ENCODE measurements at regions not wholly inside any gene's neighbourhood (a gene's known extent, or its start where the extent isn't known, plus 50 kb on each side); places are given as distances from the start of the nearest gene placed in this dataset.

DNA sequence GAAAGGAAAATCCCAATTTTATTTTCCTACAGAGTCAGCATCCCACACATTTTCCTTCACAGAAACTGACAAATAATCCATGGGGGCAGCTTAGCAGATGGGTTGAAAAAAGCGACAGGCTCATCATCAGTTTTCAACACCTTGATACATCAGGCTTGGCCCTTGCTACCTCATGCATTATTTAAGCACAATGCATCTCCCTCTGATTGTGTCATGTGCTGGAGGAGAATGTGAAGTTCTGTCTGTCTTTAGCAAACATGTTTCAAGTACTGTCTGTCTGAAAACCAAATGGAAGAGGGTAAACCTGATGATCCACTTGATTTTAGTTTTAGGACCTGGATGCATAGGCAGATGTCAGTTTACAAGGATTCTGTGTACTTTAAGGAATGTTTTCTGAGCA is 128.6 kb upstream of the ADAMTS9 start:
- Histone ChIP-seq H3K4me3 (ENCODE audit: low read length) (no peak overlapping the region), H3K27ac (ENCODE audit: low read depth, low read length) (no peak overlapping the region), H3K9ac (ENCODE audit: extremely low read depth, low read length, poor library complexity, severe bottlenecking) (no peak overlapping the region), H3K9me3 (ENCODE audit: control insufficient read depth, low read length) (no peaks in the 10 kb centered on the region), H3K27me3 (ENCODE audit: control insufficient read depth, insufficient read depth, low read length, poor library complexity, severe bottlenecking) (no peaks in the 10 kb centered on the region), H3K36me3 (ENCODE audit: control insufficient read depth, insufficient read depth, low read length) (no peaks in the 10 kb centered on the region), H3K4me1 (ENCODE audit: control insufficient read depth, insufficient read depth, low read length) (peaks cover 11% of the 10 kb centered on the region)
- peaks cover 4% of the 10 kb centered on the region for H3K9me3 Mint-ChIP-seq
- TF ChIP-seq, protein P1, sequence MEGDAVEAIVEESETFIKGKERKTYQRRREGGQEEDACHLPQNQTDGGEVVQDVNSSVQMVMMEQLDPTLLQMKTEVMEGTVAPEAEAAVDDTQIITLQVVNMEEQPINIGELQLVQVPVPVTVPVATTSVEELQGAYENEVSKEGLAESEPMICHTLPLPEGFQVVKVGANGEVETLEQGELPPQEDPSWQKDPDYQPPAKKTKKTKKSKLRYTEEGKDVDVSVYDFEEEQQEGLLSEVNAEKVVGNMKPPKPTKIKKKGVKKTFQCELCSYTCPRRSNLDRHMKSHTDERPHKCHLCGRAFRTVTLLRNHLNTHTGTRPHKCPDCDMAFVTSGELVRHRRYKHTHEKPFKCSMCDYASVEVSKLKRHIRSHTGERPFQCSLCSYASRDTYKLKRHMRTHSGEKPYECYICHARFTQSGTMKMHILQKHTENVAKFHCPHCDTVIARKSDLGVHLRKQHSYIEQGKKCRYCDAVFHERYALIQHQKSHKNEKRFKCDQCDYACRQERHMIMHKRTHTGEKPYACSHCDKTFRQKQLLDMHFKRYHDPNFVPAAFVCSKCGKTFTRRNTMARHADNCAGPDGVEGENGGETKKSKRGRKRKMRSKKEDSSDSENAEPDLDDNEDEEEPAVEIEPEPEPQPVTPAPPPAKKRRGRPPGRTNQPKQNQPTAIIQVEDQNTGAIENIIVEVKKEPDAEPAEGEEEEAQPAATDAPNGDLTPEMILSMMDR (conservative IDR thresholded peaks at IDR 0.05): no peak
- no peak for DNase-seq
- 88% methylated on average over 1 of the region's 1 CpG; no CpG with 5 or more reads in 1 of the 2 experiments for WGBS, 2 experiments (ENCODE audit: insufficient coverage in 1 of 2, insufficient read length in 1 of 2)
- no peak overlapping the region for H3K27ac Mint-ChIP-seq
- H3K27me3 Mint-ChIP-seq (ENCODE audit: insufficient read depth): peaks cover 3% of the 10 kb centered on the region
- H3K36me3 Mint-ChIP-seq (ENCODE audit: low read depth): no peaks in the 10 kb centered on the region
- H3K4me3 Mint-ChIP-seq: no peak overlapping the region
- H3K4me1 Mint-ChIP-seq: peaks cover 35% of the 10 kb centered on the region

DNA sequence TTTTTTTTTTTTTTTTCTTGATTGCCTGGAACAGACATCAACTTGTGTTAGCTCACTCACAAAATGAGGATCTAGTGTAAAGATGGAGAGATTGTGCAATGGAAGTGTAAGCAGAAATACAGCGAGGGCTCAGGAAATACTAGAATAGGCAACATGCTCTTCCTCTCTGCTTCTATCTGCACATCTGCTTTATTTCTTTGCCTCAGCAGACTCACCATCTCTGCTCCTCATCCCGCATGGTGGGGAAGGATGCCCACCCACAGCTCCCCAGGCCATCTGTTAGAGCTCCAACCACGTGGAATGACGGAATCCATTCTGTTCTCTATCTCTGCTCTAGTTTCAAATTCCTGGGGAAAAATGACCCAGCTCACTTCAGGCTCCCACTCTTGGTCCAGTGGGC is 128.0 kb upstream of the ADAMTS9 start:
- TF ChIP-seq, protein P1 (conservative IDR thresholded peaks at IDR 0.05): no peak
- Histone ChIP-seq H3K4me1 (ENCODE audit: control insufficient read depth, insufficient read depth, low read length) (peaks cover 11% of the 10 kb centered on the region), H3K4me3 (ENCODE audit: low read length) (no peak overlapping the region), H3K27ac (ENCODE audit: low read depth, low read length) (no peak overlapping the region), H3K27me3 (ENCODE audit: control insufficient read depth, insufficient read depth, low read length, poor library complexity, severe bottlenecking) (no peaks in the 10 kb centered on the region), H3K9me3 (ENCODE audit: control insufficient read depth, low read length) (no peaks in the 10 kb centered on the region), H3K9ac (ENCODE audit: extremely low read depth, low read length, poor library complexity, severe bottlenecking) (no peak overlapping the region), H3K36me3 (ENCODE audit: control insufficient read depth, insufficient read depth, low read length) (no peaks in the 10 kb centered on the region)
- Mint-ChIP-seq H3K27ac (no peak overlapping the region), H3K27me3 (ENCODE audit: insufficient read depth) (peaks cover 3% of the 10 kb centered on the region), H3K36me3 (ENCODE audit: low read depth) (no peaks in the 10 kb centered on the region), H3K4me3 (no peak overlapping the region), H3K4me1 (peaks cover 35% of the 10 kb centered on the region), H3K9me3 (peaks cover 4% of the 10 kb centered on the region)
- WGBS, 2 experiments (ENCODE audit: insufficient coverage in 1 of 2, insufficient read length in 1 of 2): 83 to 87% methylated on average over 1 to 4 of the region's 4 CpGs
- DNase-seq: no peak

DNA sequence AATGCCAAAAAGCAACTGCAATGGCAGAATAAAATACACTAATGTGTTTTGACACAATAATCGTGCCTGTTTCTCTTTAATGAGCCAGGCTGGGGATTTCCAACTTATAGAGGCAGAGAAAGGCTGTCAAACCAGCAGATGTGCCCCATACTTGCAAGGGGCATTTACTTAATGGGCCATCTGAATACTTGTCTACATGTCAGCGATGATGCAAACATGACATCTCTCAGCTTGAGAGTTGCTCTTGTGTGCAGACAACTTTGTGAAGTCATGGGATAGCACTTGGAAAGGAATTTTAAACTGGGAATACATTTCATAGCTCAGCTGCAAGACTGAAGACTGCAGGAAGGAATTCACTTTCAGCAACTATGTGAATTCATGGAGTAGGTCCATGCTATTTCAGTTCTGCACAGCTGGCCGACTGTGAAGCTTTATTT is 127.4 kb upstream of the ADAMTS9 start:
- no peak overlapping the region for H3K4me3 Mint-ChIP-seq
- WGBS, 2 experiments (ENCODE audit: insufficient coverage in 1 of 2, insufficient read length in 1 of 2): 87 to 92% methylated on average over 3 of the region's 3 CpGs
- TF ChIP-seq, protein P1 (conservative IDR thresholded peaks at IDR 0.05): no peak

More for the DNA sequence above, 127.4 kb upstream of the ADAMTS9 start:
- Mint-ChIP-seq H3K4me1 (peaks cover 35% of the 10 kb centered on the region), H3K36me3 (ENCODE audit: low read depth) (no peaks in the 10 kb centered on the region), H3K27ac (no peak overlapping the region), H3K27me3 (ENCODE audit: insufficient read depth) (peaks cover 3% of the 10 kb centered on the region), H3K9me3 (peaks cover 4% of the 10 kb centered on the region)
- Histone ChIP-seq H3K4me1 (ENCODE audit: control insufficient read depth, insufficient read depth, low read length) (peaks cover 11% of the 10 kb centered on the region), H3K36me3 (ENCODE audit: control insufficient read depth, insufficient read depth, low read length) (no peaks in the 10 kb centered on the region), H3K9me3 (ENCODE audit: control insufficient read depth, low read length) (no peaks in the 10 kb centered on the region), H3K4me3 (ENCODE audit: low read length) (no peak overlapping the region), H3K27ac (ENCODE audit: low read depth, low read length) (peak overlapping the region; percentile 54), H3K9ac (ENCODE audit: extremely low read depth, low read length, poor library complexity, severe bottlenecking) (no peak overlapping the region), H3K27me3 (ENCODE audit: control insufficient read depth, insufficient read depth, low read length, poor library complexity, severe bottlenecking) (no peaks in the 10 kb centered on the region)
- DNase-seq: no peak

Measured in endodermal cell (in vitro differentiated cells).